Thoracic aorta (tissue), 2 donors: ENCODE measurements at regions not wholly inside any gene's neighbourhood (a gene's known extent, or its start where the extent isn't known, plus 50 kb on each side); places are given as distances from the start of the nearest gene placed in this dataset.
"Not testable (repeated sequence)": the region's sequence is repeated elsewhere in the genome, so short reads cannot be mapped to it uniquely, and the experiment has no call there.

Source experiments
- ATAC-seq: fragments of 150-250 bp; one replicate; pipeline ENCODE4 v1.8.0; 2017; ENCODE audit warnings: low read depth; ENCODE audit not compliant: insufficient number of reproducible peaks, low FRiP score
- DNase-seq: peaks from one replicate; pipeline ENCODE4 v3.0.0-alpha.2; 2020; ENCODE audit warnings: low spot score
- H3K27ac ChIP-seq, 2 donors: fragments of 200-600 bp; sonication (generic); 1 replicate in 1 of 2; 2 replicates in 1 of 2; pipeline ENCODE4 v1.5.1; 2016; ENCODE audit warnings: mild to moderate bottlenecking in 2 of 2, moderate library complexity in 2 of 2
- H3K27me3 ChIP-seq: fragments of 200-600 bp; sonication (generic); replicated peaks from 2 replicates; pipeline ENCODE4 v1.6.0; 2016; ENCODE audit warnings: mild to moderate bottlenecking; ENCODE audit not compliant: insufficient read depth
- H3K36me3 ChIP-seq: fragments of 200-600 bp; sonication (generic); one replicate; pipeline ENCODE4 v1.5.1; 2016
- H3K4me1 ChIP-seq, 2 donors: fragments of 200-600 bp; sonication (generic); 1 replicate in 1 of 2; 2 replicates in 1 of 2; pipeline versions ENCODE4 v1.5.1 to v1.6.0; 2016; ENCODE audit warnings: low read depth in 2 of 2, mild to moderate bottlenecking in 1 of 2; ENCODE audit not compliant: control insufficient read depth in 1 of 2
- H3K4me3 ChIP-seq: fragments of 200-600 bp; sonication (generic); 2 replicates; pipeline ENCODE4 v1.5.1; 2016; ENCODE audit warnings: mild to moderate bottlenecking
- H3K9me3 ChIP-seq: fragments of 200-600 bp; sonication (generic); 2 replicates; pipeline ENCODE4 v1.5.1; 2016
- TF ChIP-seq, protein P1 (sequence below): fragments of 200-600 bp; sonication (generic); IDR thresholded peaks from one replicate; pipeline ENCODE4 v1.5.1; 2019; ENCODE audit warnings: antibody characterized with exemption

DNA sequence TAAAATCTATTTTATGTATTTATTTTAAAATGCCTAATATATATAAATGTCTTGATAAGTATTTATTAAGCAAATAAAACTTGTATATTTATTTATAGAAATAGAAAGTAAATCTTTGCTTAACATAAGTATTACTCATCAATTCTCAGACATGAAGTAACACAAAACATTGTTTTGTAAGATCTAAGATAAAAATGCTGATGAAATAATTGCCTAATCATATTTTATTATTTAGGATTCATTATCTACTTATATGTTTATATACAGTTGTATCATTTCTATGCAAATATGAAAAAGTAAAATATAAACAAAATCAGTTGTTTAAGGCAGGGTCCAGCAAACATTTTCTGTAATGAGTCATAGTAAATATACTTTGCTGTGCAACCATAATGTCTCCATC lies 507.8 kb upstream of the CNTN5 start:
- H3K4me3 ChIP-seq = no peak overlapping the region
- H3K4me1 ChIP-seq = no peaks in the 10 kb centered on the region
- no peak overlapping the region for H3K27ac ChIP-seq
- TF ChIP-seq, protein P1, sequence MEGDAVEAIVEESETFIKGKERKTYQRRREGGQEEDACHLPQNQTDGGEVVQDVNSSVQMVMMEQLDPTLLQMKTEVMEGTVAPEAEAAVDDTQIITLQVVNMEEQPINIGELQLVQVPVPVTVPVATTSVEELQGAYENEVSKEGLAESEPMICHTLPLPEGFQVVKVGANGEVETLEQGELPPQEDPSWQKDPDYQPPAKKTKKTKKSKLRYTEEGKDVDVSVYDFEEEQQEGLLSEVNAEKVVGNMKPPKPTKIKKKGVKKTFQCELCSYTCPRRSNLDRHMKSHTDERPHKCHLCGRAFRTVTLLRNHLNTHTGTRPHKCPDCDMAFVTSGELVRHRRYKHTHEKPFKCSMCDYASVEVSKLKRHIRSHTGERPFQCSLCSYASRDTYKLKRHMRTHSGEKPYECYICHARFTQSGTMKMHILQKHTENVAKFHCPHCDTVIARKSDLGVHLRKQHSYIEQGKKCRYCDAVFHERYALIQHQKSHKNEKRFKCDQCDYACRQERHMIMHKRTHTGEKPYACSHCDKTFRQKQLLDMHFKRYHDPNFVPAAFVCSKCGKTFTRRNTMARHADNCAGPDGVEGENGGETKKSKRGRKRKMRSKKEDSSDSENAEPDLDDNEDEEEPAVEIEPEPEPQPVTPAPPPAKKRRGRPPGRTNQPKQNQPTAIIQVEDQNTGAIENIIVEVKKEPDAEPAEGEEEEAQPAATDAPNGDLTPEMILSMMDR = no peak
- no peaks in the 10 kb centered on the region for H3K36me3 ChIP-seq
- no peaks in the 10 kb centered on the region for H3K9me3 ChIP-seq
- no peaks in the 10 kb centered on the region for H3K27me3 ChIP-seq
- ATAC-seq (no peak), DNase-seq (no peak)

GRCh38 chr11:98531576-98531975 lies 489.2 kb upstream of the CNTN5 start:
- no peaks in the 10 kb centered on the region for H3K27me3 ChIP-seq
- H3K27ac ChIP-seq = no peak overlapping the region
- H3K9me3 ChIP-seq = no peaks in the 10 kb centered on the region
- H3K4me1 ChIP-seq = no peaks in the 10 kb centered on the region
- ATAC-seq = no peak
- TF ChIP-seq, protein P1 = no peak
- no peak for DNase-seq
- H3K36me3 ChIP-seq = no peaks in the 10 kb centered on the region
- H3K4me3 ChIP-seq = no peak overlapping the region

GRCh38 chr11:98536023-98536422 lies 484.7 kb upstream of the CNTN5 start:
- DNase-seq = no peak
- Histone ChIP-seq H3K4me3 (no peak overlapping the region), H3K27ac (no peak overlapping the region), H3K4me1 (no peaks in the 10 kb centered on the region), H3K36me3 (no peaks in the 10 kb centered on the region), H3K27me3 (no peaks in the 10 kb centered on the region), H3K9me3 (no peaks in the 10 kb centered on the region)
- TF ChIP-seq, protein P1 = no peak
- no peak for ATAC-seq

- H3K4me1 ChIP-seq, H3K36me3 ChIP-seq, DNase-seq, ATAC-seq, H3K27ac ChIP-seq, H3K27me3 ChIP-seq, H3K9me3 ChIP-seq, H3K4me3 ChIP-seq: not testable (repeated sequence)
Observed at GRCh38 chr11:98538358-98538757, 482.4 kb upstream of the CNTN5 start.

DNA sequence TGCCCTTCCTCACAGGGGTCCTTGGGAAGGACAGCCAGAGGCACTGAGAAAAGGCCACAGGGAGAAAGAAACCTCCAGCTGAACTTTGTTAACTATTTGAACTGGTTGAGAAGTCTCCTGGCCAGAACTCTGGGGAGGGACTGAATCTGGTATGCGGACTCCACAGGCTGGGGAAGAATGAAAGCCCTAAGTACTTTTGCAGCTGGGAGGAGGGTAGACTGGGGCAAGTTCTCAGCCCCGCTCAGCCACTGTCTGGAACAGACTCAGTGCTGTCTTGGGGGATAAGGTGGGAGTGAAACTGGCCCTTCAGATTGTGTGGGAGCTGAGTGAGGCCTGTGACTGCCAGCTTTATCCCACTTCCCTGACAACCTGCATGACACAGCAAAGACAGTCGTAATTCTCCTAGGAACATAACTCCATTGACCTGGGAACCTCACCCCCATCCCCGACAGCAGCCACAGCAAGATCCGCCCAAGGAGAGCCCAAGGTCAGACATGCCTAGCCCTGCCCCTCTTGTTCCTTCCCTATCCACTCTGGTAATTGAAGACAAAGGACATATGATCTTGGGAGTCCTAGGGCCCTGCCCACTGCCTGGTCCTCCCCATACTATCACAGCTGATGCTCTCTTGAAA lies 475.1 kb upstream of the CNTN5 start:
- Histone ChIP-seq H3K36me3 (no peaks in the 10 kb centered on the region), H3K9me3 (no peaks in the 10 kb centered on the region), H3K27me3 (no peaks in the 10 kb centered on the region), H3K4me1 (no peaks in the 10 kb centered on the region), H3K4me3 (no peak overlapping the region), H3K27ac (no peak overlapping the region)
- ATAC-seq = no peak
- DNase-seq = no peak
- TF ChIP-seq, protein P1 = no peak

GRCh38 chr11:98549571-98549970 lies 471.2 kb upstream of the CNTN5 start:
- Histone ChIP-seq H3K9me3 (no peaks in the 10 kb centered on the region), H3K4me1 (no peaks in the 10 kb centered on the region), H3K27me3 (no peaks in the 10 kb centered on the region), H3K4me3 (no peak overlapping the region), H3K36me3 (no peaks in the 10 kb centered on the region), H3K27ac (no peak overlapping the region)
- no peak for ATAC-seq
- TF ChIP-seq, protein P1 = no peak
- DNase-seq = no peak
